PFSK-1 (cell line): ENCODE measurements at regions not wholly inside any gene's neighbourhood (a gene's known extent, or its start where the extent isn't known, plus 50 kb on each side); places are given as distances from the start of the nearest gene placed in this dataset.

ENCODE experiments used
- POLR2AphosphoS5 ChIP-seq: IDR thresholded peaks from 2 replicates; pipeline ENCODE4 v1.6.1; 2012; ENCODE audit warnings: low read depth, mild to moderate bottlenecking, control low read depth, low read length, moderate library complexity
- TAF1 ChIP-seq: IDR thresholded peaks from 2 replicates; pipeline ENCODE4 v1.6.1; 2012; ENCODE audit warnings: low read length, control low read depth, borderline replicate concordance; ENCODE audit not compliant: insufficient read depth

- TF ChIP-seq POLR2AphosphoS5 (no peak), TAF1 (no peak)
Observed at GRCh38 chr5:27129926-27130325, 91.5 kb upstream of the CDH9 start.
